Adipocyte (in vitro differentiated cells): ENCODE measurements at regions not wholly inside any gene's neighbourhood (a gene's known extent, or its start where the extent isn't known, plus 50 kb on each side); places are given as distances from the start of the nearest gene placed in this dataset.

Experiments used
- DNase-seq: peaks from one replicate; pipeline ENCODE4 v3.0.0-alpha.2; 2015; ENCODE audit warnings: low read depth
- H3K27me3 ChIP-seq: replicated peaks from 2 replicates; pipeline ENCODE4 v1.7.0; 2013; ENCODE audit warnings: mild to moderate bottlenecking, low read length, moderate library complexity; ENCODE audit not compliant: control insufficient read depth, insufficient read depth
- H3K36me3 ChIP-seq: 2 replicates; pipeline ENCODE4 v1.7.0; 2013; ENCODE audit warnings: low read length, mild to moderate bottlenecking, moderate library complexity; ENCODE audit not compliant: control insufficient read depth, insufficient read depth, severe bottlenecking
- H3K4me1 ChIP-seq: 2 replicates; pipeline ENCODE4 v1.7.0; 2013; ENCODE audit warnings: mild to moderate bottlenecking, low read length, moderate library complexity; ENCODE audit not compliant: control insufficient read depth, insufficient read depth
- H3K4me3 ChIP-seq: 2 replicates; pipeline ENCODE4 v1.7.0; 2013; ENCODE audit warnings: mild to moderate bottlenecking, low read length, moderate library complexity
- H3K9ac ChIP-seq: 2 replicates; pipeline ENCODE4 v1.7.0; 2013; ENCODE audit warnings: mild to moderate bottlenecking, low read length, moderate library complexity
- H3K9me3 ChIP-seq: 2 replicates; pipeline ENCODE4 v1.7.0; 2013; ENCODE audit warnings: mild to moderate bottlenecking, low read length, moderate library complexity; ENCODE audit not compliant: control insufficient read depth

- H3K4me1 ChIP-seq = peaks cover 14% of the 10 kb centered on the region
- no peaks in the 10 kb centered on the region for H3K36me3 ChIP-seq
- H3K9ac ChIP-seq = no peak overlapping the region
- H3K9me3 ChIP-seq = no peaks in the 10 kb centered on the region
- H3K27me3 ChIP-seq = peaks cover 28% of the 10 kb centered on the region
- no peak overlapping the region for H3K4me3 ChIP-seq
- no peak for DNase-seq
These were observed 93.0 kb upstream of the MAFB start for GRCh38 chr20:40782043-40782368.

DNA sequence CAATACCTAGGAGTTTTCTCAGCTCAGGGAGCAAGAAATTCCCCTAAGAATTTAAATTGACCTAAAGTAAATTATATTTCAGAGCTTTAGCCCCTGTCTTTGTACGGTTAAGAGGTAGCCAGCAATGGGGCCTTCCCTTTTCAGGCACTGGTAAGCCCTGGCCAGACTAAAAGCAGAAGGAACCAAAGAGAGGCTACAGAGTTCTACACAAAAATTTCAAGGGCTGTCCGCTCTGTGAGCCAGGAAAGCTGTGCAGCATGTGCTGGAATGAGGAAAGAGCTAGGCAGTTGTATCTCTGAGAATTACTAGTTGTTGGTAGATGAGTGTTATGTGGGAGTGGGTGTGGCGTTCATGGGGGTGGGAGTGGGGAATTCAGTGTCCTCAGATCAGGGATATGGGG is 96.3 kb upstream of the MAFB start:
- Histone ChIP-seq H3K36me3 (no peaks in the 10 kb centered on the region), H3K4me3 (no peak overlapping the region), H3K9ac (no peak overlapping the region), H3K4me1 (peaks cover 10% of the 10 kb centered on the region), H3K27me3 (peaks cover 22% of the 10 kb centered on the region), H3K9me3 (no peaks in the 10 kb centered on the region)
- no peak for DNase-seq

DNA sequence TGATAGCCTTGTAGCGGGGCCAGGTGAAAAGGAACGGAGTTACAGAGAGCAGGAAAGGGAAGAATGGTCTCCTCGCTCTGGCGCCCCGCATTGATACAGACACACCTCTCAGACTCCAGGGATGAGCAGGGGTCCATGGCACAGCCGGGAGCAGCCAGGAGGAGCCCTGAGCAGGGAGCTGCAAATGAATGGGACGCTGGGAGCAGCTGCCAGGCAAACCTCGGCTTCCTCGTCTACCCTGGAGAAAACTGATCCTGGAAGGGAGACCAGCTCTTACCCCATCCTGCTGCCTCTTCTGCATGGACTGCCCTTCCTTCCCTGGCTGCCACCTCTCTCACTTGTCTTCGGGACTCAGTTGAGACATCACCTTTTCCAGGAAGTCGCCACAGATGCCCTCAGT is 97.3 kb upstream of the MAFB start:
- DNase-seq = no peak

GRCh38 chr20:40787941-40788340 is 98.9 kb upstream of the MAFB start:
- Histone ChIP-seq H3K36me3 (no peaks in the 10 kb centered on the region), H3K27me3 (peaks cover 21% of the 10 kb centered on the region), H3K9me3 (peaks cover 6% of the 10 kb centered on the region), H3K4me3 (no peak overlapping the region), H3K4me1 (no peaks in the 10 kb centered on the region), H3K9ac (no peak overlapping the region)
- DNase-seq = no peak

More for the DNA sequence above, 97.3 kb upstream of the MAFB start:
- Histone ChIP-seq H3K4me3 (no peak overlapping the region), H3K27me3 (peaks cover 22% of the 10 kb centered on the region), H3K9me3 (no peaks in the 10 kb centered on the region), H3K4me1 (peaks cover 7% of the 10 kb centered on the region), H3K36me3 (no peaks in the 10 kb centered on the region), H3K9ac (no peak overlapping the region)

DNA sequence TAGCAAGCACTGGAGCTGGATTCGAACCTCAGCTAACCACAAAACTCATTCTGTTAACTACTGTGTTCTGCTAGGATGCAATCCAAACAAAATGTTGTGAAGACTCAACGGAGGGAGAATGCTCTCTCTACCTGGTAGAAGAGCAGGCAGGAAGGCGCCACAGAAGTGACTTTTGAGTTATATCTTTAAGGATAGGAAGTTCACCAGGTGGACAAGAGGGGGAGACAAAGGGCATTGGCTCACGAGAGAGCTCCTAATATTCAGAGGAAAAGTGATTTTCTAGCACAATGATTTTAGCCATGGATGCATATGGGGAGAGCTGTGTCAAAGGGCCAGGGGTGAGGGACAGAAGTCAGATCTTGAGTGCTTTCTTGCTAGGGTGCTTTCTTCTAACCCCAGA is 108.4 kb upstream of the MAFB start:
- H3K9ac ChIP-seq = no peak overlapping the region
- peaks cover 5% of the 10 kb centered on the region for H3K9me3 ChIP-seq
- H3K4me1 ChIP-seq = no peaks in the 10 kb centered on the region
- no peak overlapping the region for H3K4me3 ChIP-seq
- DNase-seq = peak; percentile 43
- no peaks in the 10 kb centered on the region for H3K36me3 ChIP-seq
- peaks cover 26% of the 10 kb centered on the region for H3K27me3 ChIP-seq

- DNase-seq = no peak
- Histone ChIP-seq H3K4me3 (no peak overlapping the region), H3K4me1 (no peaks in the 10 kb centered on the region), H3K9ac (no peak overlapping the region), H3K36me3 (no peaks in the 10 kb centered on the region), H3K27me3 (peaks cover 32% of the 10 kb centered on the region), H3K9me3 (no peaks in the 10 kb centered on the region)
These were observed 109.0 kb upstream of the MAFB start for GRCh38 chr20:40798066-40798465.

- no peak overlapping the region for H3K9ac ChIP-seq
- H3K36me3 ChIP-seq = no peaks in the 10 kb centered on the region
- DNase-seq = no peak
- H3K4me3 ChIP-seq = no peak overlapping the region
- no peaks in the 10 kb centered on the region for H3K9me3 ChIP-seq
- no peaks in the 10 kb centered on the region for H3K4me1 ChIP-seq
- peaks cover 57% of the 10 kb centered on the region for H3K27me3 ChIP-seq
These were observed 113.8 kb upstream of the MAFB start for GRCh38 chr20:40802886-40803285.

DNA sequence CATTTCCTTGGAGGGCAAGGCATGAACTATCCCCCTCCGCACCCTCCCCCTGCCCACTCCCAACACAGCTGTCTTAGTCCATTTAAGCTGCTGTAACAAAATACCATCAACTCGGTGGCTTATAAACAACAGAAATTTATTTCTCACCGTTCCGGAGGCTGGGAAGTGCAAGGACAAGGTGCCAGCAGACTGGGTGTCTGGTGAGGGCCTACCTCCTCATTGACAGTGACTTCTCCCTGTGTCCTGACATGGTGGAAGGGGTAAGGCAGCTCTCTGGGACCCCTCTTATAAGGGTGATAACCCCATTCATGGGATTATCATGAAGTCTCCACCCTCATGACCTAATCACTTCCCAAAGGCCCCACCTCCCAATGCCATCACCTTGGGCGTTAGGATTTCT is 114.3 kb upstream of the MAFB start:
- DNase-seq = no peak
- Histone ChIP-seq H3K9ac (no peak overlapping the region), H3K4me1 (no peaks in the 10 kb centered on the region), H3K27me3 (peaks cover 62% of the 10 kb centered on the region), H3K4me3 (no peak overlapping the region), H3K36me3 (no peaks in the 10 kb centered on the region), H3K9me3 (no peaks in the 10 kb centered on the region)

DNA sequence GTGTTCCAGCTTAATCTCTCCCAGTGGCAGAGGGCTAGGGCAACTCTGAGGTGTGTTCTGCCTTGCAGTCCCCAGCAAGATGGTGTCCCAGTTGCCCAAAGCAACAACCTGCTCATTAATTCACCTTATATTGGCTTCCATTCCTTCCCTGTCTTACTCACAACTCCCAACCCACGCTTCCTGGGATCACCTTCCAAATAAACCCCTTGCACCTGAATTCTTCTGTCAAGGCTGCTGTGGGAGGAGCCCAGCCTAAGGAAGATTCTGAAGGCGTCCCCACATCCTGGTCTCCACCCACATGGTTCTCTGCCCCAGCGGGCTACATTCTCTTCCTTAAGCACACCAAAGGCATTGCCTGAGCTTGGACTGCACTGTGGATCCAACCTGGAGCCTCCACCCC is 116.6 kb upstream of the MAFB start:
- no peak for DNase-seq
- no peak overlapping the region for H3K4me3 ChIP-seq
- no peaks in the 10 kb centered on the region for H3K9me3 ChIP-seq
- H3K27me3 ChIP-seq = peaks cover 69% of the 10 kb centered on the region
- peaks cover 2% of the 10 kb centered on the region for H3K4me1 ChIP-seq
- no peaks in the 10 kb centered on the region for H3K36me3 ChIP-seq
- no peak overlapping the region for H3K9ac ChIP-seq

- Histone ChIP-seq H3K27me3 (peaks cover 54% of the 10 kb centered on the region), H3K9ac (no peak overlapping the region), H3K36me3 (no peaks in the 10 kb centered on the region), H3K9me3 (no peaks in the 10 kb centered on the region), H3K4me3 (no peak overlapping the region), H3K4me1 (peaks cover 2% of the 10 kb centered on the region)
- DNase-seq = no peak
These were observed 118.1 kb upstream of the MAFB start for GRCh38 chr20:40806929-40807820.

DNA sequence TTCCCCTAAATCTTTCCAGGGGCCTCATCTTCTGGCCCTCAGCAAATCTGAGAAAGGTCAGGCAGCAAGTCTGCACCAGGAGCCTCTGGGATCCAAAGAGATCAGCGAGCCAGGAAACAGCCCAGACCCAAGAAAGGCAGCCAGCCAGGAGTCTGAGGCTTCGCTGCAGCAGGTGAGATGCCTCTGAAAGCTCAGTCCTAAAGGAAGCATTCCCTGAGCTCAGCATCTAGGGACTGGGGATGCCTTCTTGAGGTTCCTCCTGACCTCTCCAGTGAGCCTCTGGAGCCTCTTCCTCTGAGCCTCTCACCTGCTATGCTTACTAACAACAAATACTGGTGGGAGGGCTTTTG is 118.8 kb upstream of the MAFB start:
- Histone ChIP-seq H3K4me3 (no peak overlapping the region), H3K4me1 (peaks cover 2% of the 10 kb centered on the region), H3K9me3 (no peaks in the 10 kb centered on the region), H3K27me3 (peaks cover 48% of the 10 kb centered on the region), H3K9ac (no peak overlapping the region), H3K36me3 (no peaks in the 10 kb centered on the region)
- no peak for DNase-seq

GRCh38 chr20:40808936-40809335 is 119.9 kb upstream of the MAFB start:
- H3K4me1 ChIP-seq = peaks cover 2% of the 10 kb centered on the region
- no peaks in the 10 kb centered on the region for H3K36me3 ChIP-seq
- H3K27me3 ChIP-seq = peaks cover 38% of the 10 kb centered on the region
- H3K9ac ChIP-seq = no peak overlapping the region
- no peak for DNase-seq
- H3K9me3 ChIP-seq = no peaks in the 10 kb centered on the region
- no peak overlapping the region for H3K4me3 ChIP-seq
